ENCODE measurements at regions not wholly inside any gene's neighbourhood (a gene's known extent, or its start where the extent isn't known, plus 50 kb on each side); places are given as distances from the start of the nearest gene placed in this dataset.

GRCh38 chr1:5632224-5632623 lies 360.0 kb downstream of the NPHP4 start:
- Histone ChIP-seq H3F3A (ENCODE audit: insufficient read depth, low read length, poor library complexity, severe bottlenecking) (no peaks in the 10 kb centered on the region), H3K9ac (ENCODE audit: low read length) (no peak overlapping the region), H4K20me1 (ENCODE audit: insufficient read depth) (no peaks in the 10 kb centered on the region), H3K36me3 (ENCODE audit: insufficient read depth, low read length) (no peaks in the 10 kb centered on the region), H3K9me3 (ENCODE audit: low read length) (peaks cover 4% of the 10 kb centered on the region), H3K79me2 (replicated peaks; ENCODE audit: insufficient read depth, low read length) (no peaks in the 10 kb centered on the region), H3K9me2 (ENCODE audit: insufficient read depth, low read length) (no peaks in the 10 kb centered on the region), H2AFZ (ENCODE audit: low read depth, low read length) (no peak overlapping the region), H3K27ac (ENCODE audit: low read length) (no peak overlapping the region), H3K4me2 (ENCODE audit: low read length) (no peak overlapping the region), H3K27me3 (ENCODE audit: insufficient read depth, low read depth, low read length) (no peaks in the 10 kb centered on the region), H3K4me3 (ENCODE audit: low read length) (no peak overlapping the region)
- TF ChIP-seq CTCF (IDR thresholded peaks at IDR 0.05; ENCODE audit: poor library complexity, severe bottlenecking): no peak
- TF ChIP-seq RAD21 (conservative IDR thresholded peaks at IDR 0.05): no peak
- no peak for TF ChIP-seq SMC3 (conservative IDR thresholded peaks at IDR 0.05; ENCODE audit: poor library complexity)
- no peak for TF ChIP-seq TAF1 (IDR thresholded peaks at IDR 0.05; ENCODE audit: low read depth)
- TF ChIP-seq REST (IDR thresholded peaks at IDR 0.05; ENCODE audit: borderline replicate concordance): no peak
- TF ChIP-seq POLR2AphosphoS5 (IDR thresholded peaks at IDR 0.05): no peak
- no peak for TF ChIP-seq EP300 (conservative IDR thresholded peaks at IDR 0.05; ENCODE audit: poor library complexity, severe bottlenecking)
- no peak for TF ChIP-seq EZH2 (IDR thresholded peaks at IDR 0.05; ENCODE audit: borderline replicate concordance, insufficient read depth, low read length, poor library complexity, severe bottlenecking)
- no peak for TF ChIP-seq MXI1 (conservative IDR thresholded peaks at IDR 0.05; ENCODE audit: poor library complexity, severe bottlenecking)

GRCh38 chr1:5628416-5628815 lies 363.8 kb downstream of the NPHP4 start:
- H3F3A ChIP-seq (ENCODE audit: insufficient read depth, low read length, poor library complexity, severe bottlenecking): no peaks in the 10 kb centered on the region
- no peaks in the 10 kb centered on the region for H3K36me3 ChIP-seq (ENCODE audit: insufficient read depth, low read length)
- H3K9ac ChIP-seq (ENCODE audit: low read length): no peak overlapping the region
- no peaks in the 10 kb centered on the region for H3K9me3 ChIP-seq (ENCODE audit: low read length)
- H3K27ac ChIP-seq (ENCODE audit: low read length): no peak overlapping the region
- H3K4me3 ChIP-seq (ENCODE audit: low read length): no peak overlapping the region
- H3K4me2 ChIP-seq (ENCODE audit: low read length): no peak overlapping the region
- no peaks in the 10 kb centered on the region for H3K9me2 ChIP-seq (ENCODE audit: insufficient read depth, low read length)
- TF ChIP-seq SMC3 (conservative IDR thresholded peaks at IDR 0.05; ENCODE audit: poor library complexity): no peak
- TF ChIP-seq REST (IDR thresholded peaks at IDR 0.05; ENCODE audit: borderline replicate concordance): no peak
- no peak overlapping the region for H2AFZ ChIP-seq (ENCODE audit: low read depth, low read length)
- H3K79me2 ChIP-seq (replicated peaks; ENCODE audit: insufficient read depth, low read length): no peaks in the 10 kb centered on the region
- H3K27me3 ChIP-seq (ENCODE audit: insufficient read depth, low read depth, low read length): no peaks in the 10 kb centered on the region
- no peaks in the 10 kb centered on the region for H4K20me1 ChIP-seq (ENCODE audit: insufficient read depth)
